Esophagus muscularis mucosa (tissue), 4 donors: ENCODE measurements at regions not wholly inside any gene's neighbourhood (a gene's known extent, or its start where the extent isn't known, plus 50 kb on each side); places are given as distances from the start of the nearest gene placed in this dataset.

Source experiments
- DNase-seq: peaks from one replicate; pipeline ENCODE4 v3.0.0-alpha.2; 2017; ENCODE audit errors: extremely low spot score
- H3K27ac ChIP-seq, 4 donors: fragments of 200-600 bp; sonication (generic); replicated peaks in 1 of 4; 1 replicate in 3 of 4; 2 replicates in 1 of 4; pipeline ENCODE4 v1.5.1; 2016 to 2019; ENCODE audit warnings: mild to moderate bottlenecking in 1 of 4
- H3K27me3 ChIP-seq, 4 donors: fragments of 200-600 bp; sonication (generic); one replicate each; pipeline versions ENCODE4 v1.5.1 to v1.6.0; 2016 to 2019
- H3K36me3 ChIP-seq, 4 donors: fragments of 200-600 bp; sonication (generic); one replicate each; pipeline ENCODE4 v1.5.1; 2016 to 2019
- H3K4me1 ChIP-seq, 4 donors: fragments of 200-600 bp; sonication (generic); one replicate each; pipeline ENCODE4 v1.5.1; 2016 to 2019
- H3K4me3 ChIP-seq, 4 donors: fragments of 200-600 bp; sonication (generic); 1 replicate in 2 of 4; 2 replicates in 2 of 4; pipeline ENCODE4 v1.5.1; 2016 to 2019; ENCODE audit warnings: mild to moderate bottlenecking in 4 of 4, moderate library complexity in 1 of 4
- H3K9me3 ChIP-seq, 4 donors: fragments of 200-600 bp; sonication (generic); 1 replicate in 3 of 4; 2 replicates in 1 of 4; pipeline ENCODE4 v1.5.1; 2016 to 2019
- CTCF ChIP-seq, 3 experiments: fragments of 200-600 bp in 2 of 3; fragments of 450-650 bp in 1 of 3; sonication (generic) in 2 of 3; IDR thresholded peaks; one replicate each; pipeline ENCODE4 v1.5.1; 2017 to 2019; ENCODE audit warnings: antibody characterized with exemption in 3 of 3, mild to moderate bottlenecking in 2 of 3, moderate library complexity in 1 of 3
- EP300 ChIP-seq: sonication (generic); formaldehyde crosslinking; IDR thresholded peaks from one replicate; pipeline ENCODE4 v1.6.1; 2017; ENCODE audit warnings: antibody characterized with exemption
- POLR2A ChIP-seq: fragments of 450-650 bp; IDR thresholded peaks from one replicate; pipeline ENCODE4 v1.6.1; 2017; ENCODE audit warnings: antibody characterized with exemption, moderate library complexity, mild to moderate bottlenecking, low read depth
- POLR2AphosphoS5 ChIP-seq, 2 donors: sonication (generic); formaldehyde crosslinking; IDR thresholded peaks; one replicate each; pipeline ENCODE4 v1.6.1; 2017; ENCODE audit warnings: antibody characterized with exemption in 2 of 2
- WGBS: methylation state at CpG from one replicate; pipeline ENCODE4 v1.1.5; 2018; 5-methylcytosine and 5-hydroxymethylcytosine counted together
- intact Hi-C: fragments of 100-400 bp; cut with DNase I; formaldehyde crosslinking; loops from one replicate; pipeline ENCODE4 v1.15.1; 2023

DNA sequence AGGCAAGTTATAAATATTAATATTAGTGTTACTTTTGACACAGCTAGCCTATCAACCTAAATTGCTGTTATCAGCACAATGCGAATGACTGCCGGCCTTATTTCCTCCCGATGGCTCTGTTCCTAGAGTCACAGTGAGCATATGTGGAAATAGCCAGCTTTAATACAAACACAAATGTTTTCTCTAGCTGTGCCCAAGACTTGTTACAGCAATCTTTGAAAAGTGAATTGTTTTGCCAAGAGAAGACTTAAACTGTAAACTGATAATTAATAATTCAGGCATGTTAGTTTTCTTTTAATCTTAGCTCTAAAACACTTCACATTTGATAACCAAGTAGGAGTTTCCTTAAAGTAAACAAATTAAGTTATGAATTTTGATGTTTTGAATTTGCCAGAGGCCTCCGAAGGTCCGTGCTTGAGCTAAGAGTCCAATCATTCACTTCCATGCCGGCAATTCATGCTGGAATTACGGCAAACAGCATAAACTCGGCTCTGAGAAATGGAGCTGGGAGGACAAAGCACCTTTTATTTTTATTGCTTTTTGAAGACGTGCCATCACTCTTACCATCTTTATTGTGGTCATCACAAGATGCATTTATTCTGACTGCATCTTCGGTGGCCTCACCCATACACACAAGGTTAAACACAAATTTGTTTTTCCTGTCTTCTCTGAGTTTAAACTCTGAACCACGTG, 184.5 kb upstream of the CWC22 start:
- Histone ChIP-seq H3K27ac (no peak overlapping the region), H3K36me3 (no peaks in the 10 kb centered on the region), H3K4me1 (peaks cover 0 to 11% (median 4%) of the 10 kb centered on the region in 4 donors), H3K27me3 (no peaks in the 10 kb centered on the region), H3K4me3 (no peak overlapping the region), H3K9me3 (no peaks in the 10 kb centered on the region)
- intact Hi-C loops: no loop called here
- TF ChIP-seq EP300 (no peak), POLR2AphosphoS5 (IDR thresholded peaks at IDR 0.05) (no peak), CTCF (IDR thresholded peaks at IDR 0.05) (no peak), POLR2A (no peak)
- DNase-seq: no peak
- whole genome bisulfite sequencing: 57% methylated on average over 11 of the region's 11 CpGs

DNA sequence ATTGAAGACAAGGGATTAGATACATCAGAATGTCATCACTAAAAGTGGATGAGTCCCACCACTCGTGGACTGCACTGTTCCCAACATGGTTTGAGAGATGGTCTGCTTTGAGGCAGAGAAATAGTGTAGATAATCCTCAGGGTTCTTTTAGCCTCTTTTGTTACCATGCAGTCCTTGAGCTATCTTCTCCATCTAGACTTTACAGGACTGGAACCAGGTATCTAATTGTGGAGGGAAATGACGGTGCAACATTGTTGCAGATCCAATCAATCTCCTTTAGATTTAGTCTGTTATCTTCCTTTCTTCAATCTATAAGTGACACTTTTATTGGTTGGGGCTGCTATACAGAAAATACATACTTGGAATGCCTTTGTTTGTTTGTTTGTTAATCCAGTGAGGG, 183.8 kb upstream of the CWC22 start:
- Histone ChIP-seq H3K27ac (no peak overlapping the region), H3K27me3 (no peaks in the 10 kb centered on the region), H3K36me3 (no peaks in the 10 kb centered on the region), H3K9me3 (no peaks in the 10 kb centered on the region), H3K4me3 (no peak overlapping the region), H3K4me1 (peaks cover 0 to 9% (median 4%) of the 10 kb centered on the region in 4 donors)
- DNase-seq: no peak
- intact Hi-C loops: no loop called here
- TF ChIP-seq POLR2A (no peak), POLR2AphosphoS5 (IDR thresholded peaks at IDR 0.05) (no peak), CTCF (IDR thresholded peaks at IDR 0.05) (no peak), EP300 (no peak)
- 92% methylated on average over 2 of the region's 2 CpGs for WGBS

GRCh38 chr2:180187611-180188010, 180.5 kb upstream of the CWC22 start:
- WGBS: 69% methylated on average over 2 of the region's 2 CpGs
- H3K36me3 ChIP-seq: no peaks in the 10 kb centered on the region
- DNase-seq: no peak
- H3K4me1 ChIP-seq: peaks cover 0 to 9% (median 3%) of the 10 kb centered on the region in 4 donors
- intact Hi-C loops: no loop called here
- no peak overlapping the region for H3K4me3 ChIP-seq
- no peak for TF ChIP-seq POLR2AphosphoS5 (IDR thresholded peaks at IDR 0.05)
- no peak for TF ChIP-seq POLR2A
- TF ChIP-seq CTCF (IDR thresholded peaks at IDR 0.05): no peak
- TF ChIP-seq EP300: no peak
- H3K9me3 ChIP-seq: no peaks in the 10 kb centered on the region
- no peaks in the 10 kb centered on the region for H3K27me3 ChIP-seq
- H3K27ac ChIP-seq: no peak overlapping the region

DNA sequence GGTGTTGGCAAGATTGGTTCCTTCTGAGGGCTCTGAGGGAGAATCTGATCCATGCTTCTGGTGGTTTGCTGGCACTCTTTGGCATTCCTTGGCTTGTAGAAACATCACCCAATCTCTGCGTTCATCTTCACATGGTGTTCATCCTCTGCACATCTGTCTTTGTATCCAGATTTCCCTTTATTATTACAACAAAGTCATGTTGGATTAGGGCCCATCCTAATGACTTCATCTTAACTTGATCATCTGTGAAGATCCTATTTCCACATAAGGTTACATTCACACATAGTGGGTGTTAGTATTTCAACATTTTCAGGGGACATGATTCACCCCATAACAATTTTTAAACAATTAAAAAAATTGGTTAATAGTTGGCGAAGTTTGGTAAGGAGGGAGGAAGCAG, 177.4 kb upstream of the CWC22 start:
- TF ChIP-seq POLR2A (no peak), EP300 (no peak), CTCF (IDR thresholded peaks at IDR 0.05) (no peak), POLR2AphosphoS5 (IDR thresholded peaks at IDR 0.05) (no peak)
- no peaks in the 10 kb centered on the region for H3K9me3 ChIP-seq
- no peaks in the 10 kb centered on the region for H3K27me3 ChIP-seq
- intact Hi-C loops: no loop called here
- H3K4me1 ChIP-seq: no peaks in the 10 kb centered on the region
- no peak overlapping the region for H3K4me3 ChIP-seq
- no peak for DNase-seq
- no peaks in the 10 kb centered on the region for H3K36me3 ChIP-seq
- 86% methylated on average over 2 of the region's 2 CpGs for WGBS
- H3K27ac ChIP-seq: no peak overlapping the region

- no peak for DNase-seq
- Histone ChIP-seq H3K27ac (no peak overlapping the region), H3K4me3 (no peak overlapping the region), H3K4me1 (no peaks in the 10 kb centered on the region), H3K27me3 (no peaks in the 10 kb centered on the region), H3K9me3 (no peaks in the 10 kb centered on the region), H3K36me3 (no peaks in the 10 kb centered on the region)
- intact Hi-C loops: no loop called here
- WGBS: 83% methylated on average over 2 of the region's 2 CpGs
- no peak for TF ChIP-seq CTCF (IDR thresholded peaks at IDR 0.05)
- TF ChIP-seq POLR2AphosphoS5 (IDR thresholded peaks at IDR 0.05): no peak
- TF ChIP-seq POLR2A: no peak
Measured at GRCh38 chr2:180180511-180180910, 173.4 kb upstream of the CWC22 start.
